Stimulated activated CD4-positive, alpha-beta T cell treated with anti-CD3 and anti-CD28 coated beads, TNF-alpha, amount 100 ng/mL, for 1 hour (primary cell): ENCODE measurements at regions not wholly inside any gene's neighbourhood (a gene's known extent, or its start where the extent isn't known, plus 50 kb on each side); places are given as distances from the start of the nearest gene placed in this dataset.
"Not testable (repeated sequence)": the region's sequence is repeated elsewhere in the genome, so short reads cannot be mapped to it uniquely, and the experiment has no call there.

Experiments used
- DNase-seq, 3 donors: peaks; one replicate each; pipeline ENCODE4 v3.0.0-alpha.2; 2020; ENCODE audit warnings: low read depth in 3 of 3, low spot score in 1 of 3

GRCh38 chr12:75766263-75767160, 255.1 kb upstream of the KRR1 start:
- no peak for DNase-seq

GRCh38 chr12:75765170-75766059, 254.0 kb upstream of the KRR1 start:
- no peak for DNase-seq

GRCh38 chr12:75764091-75764841, 252.9 kb upstream of the KRR1 start:
- DNase-seq: no peak

GRCh38 chr12:75760573-75761294, 249.3 kb upstream of the KRR1 start:
- DNase-seq: no peak

- no peak for DNase-seq
Observed at GRCh38 chr12:75759842-75760572, 248.6 kb upstream of the KRR1 start.

- no peak for DNase-seq
Observed at GRCh38 chr12:75759196-75759595, 247.8 kb upstream of the KRR1 start.

GRCh38 chr12:75756771-75757170, 245.4 kb upstream of the KRR1 start:
- DNase-seq: no peak

- DNase-seq: no peak
Observed at GRCh38 chr12:75756111-75756510, 244.7 kb upstream of the KRR1 start.

- no peak for DNase-seq
Observed at GRCh38 chr12:75754698-75755097, 243.3 kb upstream of the KRR1 start.

- no peak for DNase-seq
Observed at GRCh38 chr12:75754141-75754540, 242.7 kb upstream of the KRR1 start.

- DNase-seq: no peak
Observed at GRCh38 chr12:75751769-75752471, 240.5 kb upstream of the KRR1 start.

GRCh38 chr12:75750716-75751306, 239.4 kb upstream of the KRR1 start:
- no peak for DNase-seq

- DNase-seq: not testable (repeated sequence)
Observed at GRCh38 chr12:75748990-75749389, 237.6 kb upstream of the KRR1 start.

GRCh38 chr12:75748136-75748535, 236.7 kb upstream of the KRR1 start:
- DNase-seq: no peak

- no peak for DNase-seq
Observed at GRCh38 chr12:75747572-75748021, 236.2 kb upstream of the KRR1 start.

- no peak for DNase-seq
Observed at GRCh38 chr12:75746621-75747020, 235.2 kb upstream of the KRR1 start.

- no peak for DNase-seq
Observed at GRCh38 chr12:75744607-75745256, 233.3 kb upstream of the KRR1 start.

GRCh38 chr12:75742961-75743360, 231.6 kb upstream of the KRR1 start:
- DNase-seq: no peak
